ENCODE measurements at regions not wholly inside any gene's neighbourhood (a gene's known extent, or its start where the extent isn't known, plus 50 kb on each side); places are given as distances from the start of the nearest gene placed in this dataset.
"Not testable (repeated sequence)": the region's sequence is repeated elsewhere in the genome, so short reads cannot be mapped to it uniquely, and the experiment has no call there.

GRCh38 chr7:113504142-113504541 is 385.8 kb upstream of the SMIM30 start:
- TF ChIP-seq ISL1 (CRISPR knock-in tag; IDR thresholded peaks at IDR 0.05) (no peak), ZFP3 (CRISPR knock-in tag; IDR thresholded peaks at IDR 0.05) (no peak), PPARA (CRISPR knock-in tag; IDR thresholded peaks at IDR 0.05; ENCODE audit: borderline replicate concordance) (no peak), BACH2 (CRISPR knock-in tag; IDR thresholded peaks at IDR 0.05; ENCODE audit: borderline replicate concordance) (no peak), RARB (CRISPR knock-in tag; IDR thresholded peaks at IDR 0.05) (no peak), ZFP30 (CRISPR knock-in tag; IDR thresholded peaks at IDR 0.05) (no peak), OSR1 (CRISPR knock-in tag; IDR thresholded peaks at IDR 0.05) (no peak), PATZ1 (CRISPR knock-in tag; IDR thresholded peaks at IDR 0.05; ENCODE audit: borderline replicate concordance) (no peak), ZC3H10 (CRISPR knock-in tag; IDR thresholded peaks at IDR 0.05) (no peak), POU6F1 (CRISPR knock-in tag; IDR thresholded peaks at IDR 0.05; ENCODE audit: borderline replicate concordance, low read depth) (no peak)
- ATAC-seq, result no peak

GRCh38 chr7:113496586-113496985 is 378.2 kb upstream of the SMIM30 start:
- not testable (repeated sequence) for ATAC-seq

- ATAC-seq, result not testable (repeated sequence)
Observed at GRCh38 chr7:113494797-113495566, 376.6 kb upstream of the SMIM30 start.

GRCh38 chr7:113491305-113491704 is 373.0 kb upstream of the SMIM30 start:
- TF ChIP-seq ZNF70 (CRISPR knock-in tag; IDR thresholded peaks at IDR 0.05) (no peak), TCF4 (CRISPR knock-in tag; IDR thresholded peaks at IDR 0.05; ENCODE audit: borderline replicate concordance) (no peak), PPARA (CRISPR knock-in tag; IDR thresholded peaks at IDR 0.05; ENCODE audit: borderline replicate concordance) (no peak), RARB (CRISPR knock-in tag; IDR thresholded peaks at IDR 0.05) (no peak), OSR1 (CRISPR knock-in tag; IDR thresholded peaks at IDR 0.05) (no peak), CSRNP3 (CRISPR knock-in tag; IDR thresholded peaks at IDR 0.05) (no peak), ARNTL (CRISPR knock-in tag; IDR thresholded peaks at IDR 0.05; ENCODE audit: borderline replicate concordance, low read depth) (no peak), PATZ1 (CRISPR knock-in tag; IDR thresholded peaks at IDR 0.05; ENCODE audit: borderline replicate concordance) (no peak), CREB5 (CRISPR knock-in tag; IDR thresholded peaks at IDR 0.05; ENCODE audit: low read depth) (no peak), ZNF565 (CRISPR knock-in tag; conservative IDR thresholded peaks at IDR 0.05; ENCODE audit: low read depth) (no peak), ZNF8 (CRISPR knock-in tag; IDR thresholded peaks at IDR 0.05) (no peak), SNAI2 (CRISPR knock-in tag; IDR thresholded peaks at IDR 0.05) (no peak)
- ATAC-seq, result no peak
